ENCODE measurements at regions not wholly inside any gene's neighbourhood (a gene's known extent, or its start where the extent isn't known, plus 50 kb on each side); places are given as distances from the start of the nearest gene placed in this dataset.

- TF ChIP-seq, protein P1, sequence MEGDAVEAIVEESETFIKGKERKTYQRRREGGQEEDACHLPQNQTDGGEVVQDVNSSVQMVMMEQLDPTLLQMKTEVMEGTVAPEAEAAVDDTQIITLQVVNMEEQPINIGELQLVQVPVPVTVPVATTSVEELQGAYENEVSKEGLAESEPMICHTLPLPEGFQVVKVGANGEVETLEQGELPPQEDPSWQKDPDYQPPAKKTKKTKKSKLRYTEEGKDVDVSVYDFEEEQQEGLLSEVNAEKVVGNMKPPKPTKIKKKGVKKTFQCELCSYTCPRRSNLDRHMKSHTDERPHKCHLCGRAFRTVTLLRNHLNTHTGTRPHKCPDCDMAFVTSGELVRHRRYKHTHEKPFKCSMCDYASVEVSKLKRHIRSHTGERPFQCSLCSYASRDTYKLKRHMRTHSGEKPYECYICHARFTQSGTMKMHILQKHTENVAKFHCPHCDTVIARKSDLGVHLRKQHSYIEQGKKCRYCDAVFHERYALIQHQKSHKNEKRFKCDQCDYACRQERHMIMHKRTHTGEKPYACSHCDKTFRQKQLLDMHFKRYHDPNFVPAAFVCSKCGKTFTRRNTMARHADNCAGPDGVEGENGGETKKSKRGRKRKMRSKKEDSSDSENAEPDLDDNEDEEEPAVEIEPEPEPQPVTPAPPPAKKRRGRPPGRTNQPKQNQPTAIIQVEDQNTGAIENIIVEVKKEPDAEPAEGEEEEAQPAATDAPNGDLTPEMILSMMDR (IDR thresholded peaks at IDR 0.05; ENCODE audit: poor library complexity, severe bottlenecking), result no peak
- TF ChIP-seq EZH2 (IDR thresholded peaks at IDR 0.05; ENCODE audit: borderline replicate concordance, insufficient read depth, low read length, poor library complexity, severe bottlenecking) (no peak), MXI1 (conservative IDR thresholded peaks at IDR 0.05; ENCODE audit: poor library complexity, severe bottlenecking) (no peak)
Observed at GRCh38 chr20:52542131-52542530, 350.6 kb upstream of the ZFP64 start.
